A673 (cell line): ENCODE measurements at regions not wholly inside any gene's neighbourhood (a gene's known extent, or its start where the extent isn't known, plus 50 kb on each side); places are given as distances from the start of the nearest gene placed in this dataset.

Experiments
- CTCF ChIP-seq: fragments of 300-800, 200-600 bp; sonication (generic); conservative IDR thresholded peaks from 2 replicates; pipeline ENCODE4 v1.5.1; 2017; ENCODE audit warnings: low read depth, mild to moderate bottlenecking, antibody characterized with exemption, low read length, moderate library complexity, mixed read lengths
- EZH2 ChIP-seq: fragments of 200-600 bp; sonication (generic); IDR thresholded peaks from 2 replicates; pipeline ENCODE4 v1.6.1; 2017; ENCODE audit warnings: borderline replicate concordance, low read depth, mild to moderate bottlenecking, mixed read lengths, antibody characterized with exemption, low read length; ENCODE audit not compliant: poor library complexity, severe bottlenecking

GRCh38 chr1:94334764-94335163 is 83.4 kb upstream of the ABCD3 start:
- TF ChIP-seq CTCF (no peak), EZH2 (no peak)
